ENCODE measurements at regions not wholly inside any gene's neighbourhood (a gene's known extent, or its start where the extent isn't known, plus 50 kb on each side); places are given as distances from the start of the nearest gene placed in this dataset.

DNA sequence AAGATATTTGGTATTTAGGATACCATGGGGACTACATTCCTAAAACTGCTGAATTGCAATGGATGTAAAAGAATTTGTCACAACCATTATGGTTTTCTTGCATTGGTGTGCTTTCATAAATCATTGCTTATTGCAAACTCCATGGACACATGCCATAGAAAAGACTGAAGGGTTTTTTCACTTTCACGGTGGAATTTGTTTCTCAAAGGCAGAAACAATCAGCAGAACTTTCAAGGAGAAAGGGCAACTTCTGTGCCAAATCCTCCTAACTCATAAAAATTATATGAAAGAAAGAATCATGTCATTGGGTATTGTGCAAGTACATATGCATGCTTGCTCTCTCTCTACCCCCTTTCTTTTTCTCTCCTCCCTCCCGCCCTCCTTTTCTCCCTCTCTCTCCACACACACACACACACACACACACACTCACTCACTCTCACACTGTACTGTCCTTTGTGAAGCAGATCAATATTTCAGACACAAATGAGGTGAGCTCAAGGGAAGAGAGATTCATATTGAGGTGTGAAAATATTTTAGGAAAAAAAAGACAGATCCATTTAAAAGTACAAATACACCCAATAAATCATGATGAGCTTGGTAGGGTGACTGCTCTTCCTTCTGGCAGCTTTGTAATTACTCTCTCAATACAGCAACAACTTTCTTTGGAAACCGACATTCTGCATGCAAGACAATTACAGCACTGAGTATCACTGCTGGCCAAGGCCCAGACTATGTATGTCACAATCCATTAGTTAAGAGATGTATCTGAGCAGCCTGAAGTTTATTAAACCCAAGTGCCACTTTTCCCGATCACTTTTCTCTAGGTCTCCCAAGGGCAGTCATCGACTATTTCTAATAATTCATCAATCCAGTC, 492.6 kb downstream of the TUSC7 start:
- DNase-seq = no peak

DNA sequence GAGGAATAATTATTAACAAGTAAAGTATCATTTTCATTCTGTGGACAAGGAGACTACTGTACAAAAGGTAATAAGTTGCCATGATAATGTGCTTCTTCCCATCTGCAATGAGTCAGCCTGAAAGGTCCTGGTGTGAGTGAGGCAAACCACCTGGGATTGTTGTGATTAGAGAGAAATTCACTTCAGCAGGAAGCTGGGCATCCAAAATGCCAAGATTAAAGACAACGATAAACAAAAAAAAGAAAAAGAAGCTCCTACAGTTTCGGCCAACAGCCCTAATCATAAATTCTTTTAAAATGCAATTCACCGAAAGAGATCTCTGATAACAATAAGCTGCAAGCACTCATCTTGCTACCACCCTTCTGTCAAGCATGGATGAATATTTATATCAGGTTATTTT, 507.8 kb downstream of the TUSC7 start:
- no peak for DNase-seq

DNA sequence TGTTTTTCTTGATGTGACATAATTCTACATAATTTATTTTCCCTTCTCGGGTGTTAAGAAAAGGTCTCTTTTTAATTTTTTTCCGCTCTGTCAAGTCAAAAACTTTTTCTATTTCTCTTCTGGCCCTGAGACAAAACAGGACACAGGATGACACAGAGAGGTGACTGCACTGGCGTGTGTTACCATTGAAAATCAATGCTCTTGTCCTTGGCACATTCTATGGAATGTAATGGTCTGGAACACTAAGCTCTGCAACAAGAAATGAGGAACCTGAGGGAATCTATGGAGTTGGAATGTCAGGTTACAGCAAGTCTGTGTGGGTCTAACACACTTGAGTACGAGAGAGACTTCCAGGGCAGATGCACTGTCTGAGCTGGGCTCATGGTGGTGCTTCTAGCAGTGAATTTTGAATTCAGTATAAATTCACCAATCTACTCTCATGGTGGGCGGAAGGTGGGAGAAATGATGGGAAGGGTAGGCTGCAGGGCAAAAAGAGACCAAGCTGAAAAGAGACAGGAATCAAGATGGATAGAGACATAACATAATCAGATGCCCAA, 508.3 kb downstream of the TUSC7 start:
- no peak for DNase-seq

DNA sequence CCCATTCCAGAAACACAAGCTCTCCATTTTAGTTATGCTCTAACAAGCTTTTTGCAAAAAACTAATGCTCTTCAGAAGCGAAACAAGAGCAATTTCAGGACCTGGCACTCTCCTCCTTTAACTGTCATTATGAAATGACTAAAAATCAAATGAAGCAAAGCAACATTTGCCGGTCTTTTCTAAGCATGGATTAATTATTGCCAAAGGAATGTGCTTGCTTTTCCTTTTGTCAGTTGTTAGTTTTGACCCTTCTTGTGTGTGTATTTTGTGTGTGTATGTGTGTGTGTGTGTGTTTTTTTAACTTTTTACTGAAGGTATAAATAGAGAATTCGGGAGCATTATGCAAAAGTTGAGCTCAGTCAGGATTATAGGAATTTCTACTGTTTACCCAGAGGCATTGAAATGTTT, 509.1 kb downstream of the TUSC7 start:
- DNase-seq = no peak

DNA sequence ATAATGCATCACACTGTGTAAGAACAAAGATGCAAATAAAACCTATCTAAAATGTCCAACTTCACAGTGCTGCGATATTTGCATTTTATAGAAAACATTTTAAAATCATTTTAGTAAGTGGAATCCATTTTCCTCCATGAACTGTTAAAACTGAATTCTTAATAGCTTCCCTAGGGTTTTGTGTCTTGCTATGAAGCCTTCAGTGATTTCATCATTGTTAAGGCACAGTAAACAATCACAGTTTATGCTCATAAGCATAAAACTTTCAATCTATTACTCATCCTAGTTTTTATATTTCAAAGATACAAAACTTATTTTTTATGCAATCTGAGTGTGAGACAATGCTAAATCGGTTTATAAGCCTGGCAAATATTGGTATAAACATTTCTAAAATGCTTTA, 509.7 kb downstream of the TUSC7 start:
- DNase-seq = no peak

DNA sequence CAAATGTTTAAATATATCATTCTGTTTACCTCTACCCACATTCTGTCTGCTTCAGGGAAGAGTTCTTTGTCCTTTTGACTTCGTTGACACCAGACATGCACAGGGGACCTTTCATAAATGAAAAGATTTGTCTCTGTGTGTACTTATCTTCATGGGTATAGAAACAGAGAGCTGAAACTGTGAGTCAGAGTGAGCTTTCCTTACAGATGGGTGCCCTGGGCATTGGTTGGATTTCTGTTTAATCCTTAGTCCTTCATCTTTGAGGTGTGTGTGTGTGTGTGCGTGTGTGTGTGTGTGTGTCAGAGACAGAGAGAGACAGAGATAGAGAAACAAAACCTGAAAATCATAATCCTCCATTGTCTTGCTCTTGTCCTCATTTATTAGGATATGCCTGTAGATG, 517.4 kb downstream of the TUSC7 start:
- DNase-seq = no peak

DNA sequence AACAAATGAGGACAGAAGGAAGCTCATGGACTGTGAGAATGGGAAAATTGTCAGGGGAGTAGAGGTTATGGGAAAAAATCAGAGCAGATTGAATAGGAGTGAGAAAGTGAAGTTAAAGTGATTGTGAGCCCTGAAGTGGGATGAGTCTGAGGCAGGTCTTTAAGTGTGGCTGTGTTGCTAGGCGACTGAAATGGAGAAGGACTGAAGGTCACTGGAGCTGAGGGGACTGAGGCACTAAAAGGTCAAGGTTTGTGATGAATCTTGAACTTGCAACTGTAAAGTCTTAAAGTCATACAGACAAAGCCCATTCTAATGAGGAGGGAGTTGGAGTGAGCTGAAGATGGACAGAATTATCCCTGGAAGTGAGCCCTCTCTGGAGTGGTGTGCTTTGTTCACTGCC, 518.9 kb downstream of the TUSC7 start:
- DNase-seq = no peak

DNA sequence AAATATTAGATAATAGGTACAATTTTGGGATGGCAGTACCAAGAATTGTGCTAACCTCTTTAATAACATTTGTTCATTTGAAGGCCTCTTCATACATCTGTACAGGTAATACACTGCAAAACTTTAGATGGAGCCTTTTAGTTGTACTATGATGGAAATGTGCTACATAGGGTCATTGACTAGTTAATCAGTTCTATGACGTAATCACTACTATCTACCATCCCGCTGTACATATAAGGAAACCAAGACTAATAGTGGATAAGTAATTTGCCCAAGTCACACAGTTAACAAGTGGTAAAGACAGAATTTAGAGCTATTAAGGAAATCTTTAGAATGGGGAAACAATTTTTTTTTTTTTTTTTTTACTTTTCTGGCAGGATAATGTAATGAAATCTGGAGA, 521.3 kb downstream of the TUSC7 start:
- no peak for DNase-seq

DNA sequence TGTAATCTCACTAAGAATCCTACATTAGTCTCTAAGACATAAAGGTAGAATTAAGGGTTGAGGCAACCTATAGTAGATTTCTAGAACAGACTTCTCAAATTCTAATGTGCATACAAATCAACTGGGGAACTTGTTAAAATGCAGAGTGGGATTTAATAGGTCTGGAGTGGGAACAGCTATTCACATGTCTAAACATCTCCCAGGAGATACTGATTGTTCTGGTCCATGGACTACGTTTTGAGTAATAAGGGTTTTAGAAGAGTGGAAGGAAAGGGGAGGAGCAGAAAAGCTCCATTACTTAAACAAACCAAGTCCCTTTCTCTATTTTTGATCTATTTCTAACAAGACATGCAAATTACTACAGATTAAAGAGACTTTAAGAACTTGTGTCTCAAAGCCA, 524.8 kb downstream of the TUSC7 start:
- DNase-seq = no peak

DNA sequence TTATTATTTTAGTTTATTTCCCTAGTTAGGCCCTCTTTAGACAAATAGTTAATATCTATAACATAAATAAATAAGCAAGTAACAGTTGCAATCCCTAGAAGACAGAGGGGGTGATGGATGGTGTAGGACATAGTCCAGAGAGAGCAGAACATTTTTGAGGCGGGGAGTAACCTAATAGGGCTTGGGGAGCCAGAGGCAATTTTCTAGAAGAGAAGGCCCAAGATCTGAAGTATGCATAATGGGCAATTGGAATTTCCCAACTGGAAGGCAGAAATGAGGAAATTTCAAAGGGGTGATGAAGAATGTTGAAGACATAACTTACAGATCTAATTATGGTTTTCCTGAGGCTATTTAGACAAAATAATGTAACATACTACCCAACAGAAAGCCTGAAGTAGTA, 525.7 kb downstream of the TUSC7 start:
- DNase-seq = no peak

DNA sequence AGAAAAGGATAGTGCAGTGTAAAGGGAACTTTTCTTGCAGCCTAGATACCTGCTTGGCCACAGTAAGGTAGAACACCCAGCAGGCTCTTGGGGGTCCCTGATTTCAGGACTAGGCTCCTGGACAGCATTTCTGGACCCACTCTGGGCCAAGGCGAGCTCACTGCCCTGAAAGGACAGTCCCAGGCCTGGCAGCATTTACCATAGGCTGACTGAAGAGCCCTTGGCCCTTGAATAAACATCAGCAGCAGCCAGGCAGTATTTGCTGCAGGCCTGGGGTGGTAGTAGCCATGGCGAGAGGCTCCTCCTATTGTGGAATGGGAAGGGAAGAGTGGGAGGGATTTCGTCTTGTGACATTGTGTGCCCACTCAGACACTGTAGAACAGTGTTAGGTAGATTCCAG, 529.2 kb downstream of the TUSC7 start:
- DNase-seq = no peak

DNA sequence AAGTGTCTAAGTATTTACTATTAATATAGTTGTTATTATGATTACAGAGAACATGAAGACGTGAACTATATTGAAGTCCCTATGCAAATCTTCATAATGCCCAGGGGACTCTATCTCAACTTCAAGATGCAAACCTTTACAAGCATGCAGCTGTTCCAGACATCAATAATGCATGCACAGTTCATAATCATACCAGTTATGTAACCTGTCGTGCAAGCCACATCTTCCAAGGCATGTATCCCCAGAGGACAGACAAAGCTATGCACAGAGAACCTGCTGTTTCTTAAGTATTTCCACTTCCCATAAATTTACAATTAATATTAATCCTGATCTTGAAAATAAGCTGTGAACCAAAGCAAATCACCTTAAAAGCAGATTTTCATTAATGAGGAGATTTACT, 534.1 kb downstream of the TUSC7 start:
- no peak for DNase-seq

DNA sequence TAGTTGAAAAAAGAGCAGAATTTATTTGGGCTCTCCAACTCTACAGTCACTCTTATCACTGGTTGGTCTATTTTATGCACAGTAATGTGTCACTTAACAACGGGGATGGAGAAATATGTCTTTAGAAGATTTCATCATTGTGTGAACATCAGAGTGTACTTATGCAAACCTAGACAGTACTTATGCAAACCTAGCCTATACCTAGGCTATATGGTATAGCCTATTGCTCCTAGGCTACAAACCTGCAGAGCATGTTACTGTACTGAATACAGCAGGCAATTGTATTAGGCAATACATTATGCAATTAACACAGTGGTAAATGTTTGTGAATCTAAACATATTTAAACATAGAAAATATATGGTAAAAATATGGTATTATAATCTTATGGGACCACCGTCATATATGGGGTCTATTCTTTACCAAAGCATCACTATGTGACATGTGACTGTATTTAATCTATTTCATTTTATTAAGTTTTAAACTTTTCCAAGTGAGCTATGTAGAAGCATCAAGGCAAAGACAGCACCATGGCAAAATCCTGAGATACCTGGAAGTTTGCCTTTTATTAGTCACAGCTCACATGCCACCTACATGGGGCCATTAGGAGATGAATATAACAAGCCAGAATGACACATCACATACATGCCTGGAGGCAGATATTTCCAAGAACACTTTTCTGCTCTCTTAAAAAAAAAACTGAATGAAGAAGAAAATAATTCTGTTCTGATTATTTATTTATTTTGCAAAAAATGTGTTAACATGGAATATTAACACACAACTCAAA, 537.4 kb downstream of the TUSC7 start:
- DNase-seq = no peak

DNA sequence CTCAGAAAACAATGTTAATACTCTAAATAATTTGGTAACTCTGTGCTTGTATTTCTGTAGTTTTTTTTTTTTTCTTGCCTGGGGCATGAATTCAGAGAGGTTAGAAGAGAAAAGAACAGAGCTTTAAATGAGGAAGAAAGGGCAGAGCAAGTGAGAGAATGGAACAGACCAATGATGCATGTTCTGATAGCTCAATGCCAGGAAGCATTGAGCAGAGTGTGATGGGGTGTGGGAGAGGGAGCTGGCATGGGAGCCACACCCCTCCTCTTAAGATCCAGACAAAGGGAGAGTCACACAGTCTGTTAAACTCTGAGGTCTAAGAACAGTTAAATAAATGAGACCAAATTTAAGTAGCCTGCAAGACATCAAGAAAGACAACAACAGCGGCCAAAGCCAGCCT, 538.6 kb downstream of the TUSC7 start:
- DNase-seq = no peak

DNA sequence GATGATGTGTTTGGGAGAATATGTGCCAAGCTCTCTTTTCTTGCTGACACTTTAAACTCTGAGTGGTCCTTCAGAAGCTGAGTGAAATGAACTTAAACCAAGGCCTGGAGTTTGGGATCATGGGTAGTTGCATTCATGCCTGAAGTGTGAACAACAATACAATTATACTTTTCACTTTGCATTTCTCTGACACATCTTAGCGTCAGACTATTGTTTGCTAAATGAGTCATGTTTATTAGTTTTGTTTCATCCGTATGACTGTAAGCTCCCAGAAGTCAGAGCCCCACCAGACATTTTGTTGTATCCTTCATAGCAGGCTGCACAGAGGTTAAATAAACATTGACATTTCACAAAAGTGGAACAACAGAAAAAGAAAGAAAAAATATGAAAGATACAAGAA, 542.6 kb downstream of the TUSC7 start:
- no peak for DNase-seq

DNA sequence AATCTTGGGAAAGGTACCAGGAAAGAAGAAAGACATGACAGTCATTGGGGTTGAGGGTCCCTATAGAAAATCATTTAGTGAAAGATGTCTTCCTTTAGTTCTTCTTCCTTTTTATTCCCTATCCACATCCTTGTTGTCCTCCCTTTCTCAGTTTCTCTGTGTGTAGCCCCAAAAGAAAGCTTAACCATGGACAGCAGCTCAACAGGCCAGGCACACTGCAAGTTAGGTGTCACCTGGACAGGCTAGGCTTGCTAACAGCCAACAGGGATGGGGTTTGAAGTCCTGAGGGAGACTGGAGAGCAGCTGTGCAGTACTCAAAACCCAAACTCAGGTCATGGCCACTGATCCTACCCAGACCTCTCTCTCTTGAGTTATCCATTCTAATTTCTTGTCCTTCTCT, 543.1 kb downstream of the TUSC7 start:
- DNase-seq = no peak

DNA sequence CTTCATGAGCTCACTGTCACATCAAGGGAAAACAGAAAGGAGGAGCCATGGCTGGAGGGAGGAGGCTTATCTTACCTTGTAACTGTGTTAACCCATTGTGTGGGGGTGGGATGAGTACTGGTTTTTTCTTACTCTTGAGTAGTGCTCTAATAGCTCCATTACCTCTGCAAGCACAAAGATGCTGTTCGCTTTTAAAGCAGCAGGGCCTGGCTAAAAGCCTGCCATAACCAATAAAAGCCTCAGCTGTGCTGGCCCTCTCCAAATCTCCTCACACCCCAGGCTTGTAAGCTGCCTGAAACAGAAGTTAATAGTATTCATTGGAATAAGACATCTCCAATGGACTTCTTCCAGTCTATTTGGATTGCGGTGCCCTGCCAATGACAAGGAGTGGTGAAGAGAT, 544.1 kb downstream of the TUSC7 start:
- DNase-seq = no peak

DNA sequence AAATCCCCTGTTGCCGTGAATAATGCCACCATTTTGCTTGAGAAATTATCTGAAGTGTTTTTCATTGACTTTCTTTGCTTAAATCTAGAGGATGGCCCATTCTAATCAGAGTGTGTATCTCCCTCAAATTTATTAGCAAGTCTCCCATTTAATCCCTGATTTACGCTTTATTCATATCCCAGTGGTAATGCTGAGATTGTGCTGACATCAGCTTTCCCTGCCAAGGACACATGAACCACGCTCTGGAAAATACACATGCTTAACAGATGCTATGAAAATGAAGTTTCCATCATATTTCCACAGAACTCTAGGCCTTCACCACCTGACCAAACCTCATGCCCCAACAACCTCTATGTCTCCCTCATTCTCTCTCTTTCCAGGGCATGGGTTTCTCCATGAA, 545.4 kb downstream of the TUSC7 start:
- no peak for DNase-seq

DNA sequence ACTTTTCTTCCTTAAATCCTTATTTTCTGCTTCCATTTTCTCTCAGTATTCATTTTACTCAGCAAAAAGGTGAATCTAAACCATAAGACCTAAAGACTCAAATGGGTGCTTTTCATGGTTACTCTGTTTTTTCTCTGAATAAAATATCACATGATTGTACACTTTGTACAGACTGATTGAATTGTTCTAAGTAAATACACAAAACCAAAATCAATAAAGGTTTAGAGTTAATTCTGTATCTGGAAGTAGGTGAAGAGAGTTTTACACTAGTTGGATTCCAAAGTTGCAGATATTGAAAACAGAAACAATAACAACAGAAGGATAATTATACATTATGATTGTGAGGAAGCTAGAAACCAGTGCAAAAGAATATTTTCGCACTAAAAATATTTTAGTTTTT, 546.2 kb downstream of the TUSC7 start:
- DNase-seq = no peak

DNA sequence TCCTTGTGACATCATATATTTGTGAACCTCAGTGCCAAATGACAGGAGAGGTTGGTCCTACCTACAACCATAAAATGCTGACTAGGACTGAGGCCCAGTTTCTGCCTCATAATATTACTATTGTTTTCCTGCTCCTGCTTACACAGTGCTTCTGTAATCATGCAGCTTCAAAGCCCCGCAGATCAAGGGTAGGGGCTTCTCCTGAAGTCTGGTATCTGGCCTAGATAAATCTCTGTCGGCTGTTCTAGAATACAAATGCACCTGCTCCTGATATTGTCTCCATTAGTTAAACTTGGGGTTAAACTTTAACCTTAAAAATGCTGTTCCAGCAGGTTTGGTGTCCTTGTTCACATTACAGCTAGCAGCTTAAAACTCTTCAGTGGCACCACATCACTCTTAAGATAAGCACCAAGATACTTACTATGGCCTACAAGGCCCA, 552.4 kb downstream of the TUSC7 start:
- DNase-seq = no peak

DNA sequence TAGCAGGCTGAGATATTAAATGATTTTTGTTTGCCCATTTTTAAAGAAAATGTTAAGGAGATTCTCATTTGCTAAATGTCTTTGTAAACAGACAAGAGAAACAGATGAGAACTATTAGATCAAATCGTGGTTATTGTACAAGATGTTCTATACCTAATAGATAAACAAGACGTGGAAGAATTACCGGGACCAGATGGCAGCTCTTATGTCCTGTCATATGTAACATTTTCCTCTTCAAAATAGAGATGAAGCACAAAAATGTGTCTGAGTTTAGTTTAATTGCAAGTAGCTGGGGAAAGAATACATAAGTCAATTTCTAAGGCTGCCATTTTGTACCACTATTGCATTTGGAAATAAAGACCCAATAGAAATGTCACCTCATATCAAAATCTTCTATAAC, 553.7 kb downstream of the TUSC7 start:
- no peak for DNase-seq

DNA sequence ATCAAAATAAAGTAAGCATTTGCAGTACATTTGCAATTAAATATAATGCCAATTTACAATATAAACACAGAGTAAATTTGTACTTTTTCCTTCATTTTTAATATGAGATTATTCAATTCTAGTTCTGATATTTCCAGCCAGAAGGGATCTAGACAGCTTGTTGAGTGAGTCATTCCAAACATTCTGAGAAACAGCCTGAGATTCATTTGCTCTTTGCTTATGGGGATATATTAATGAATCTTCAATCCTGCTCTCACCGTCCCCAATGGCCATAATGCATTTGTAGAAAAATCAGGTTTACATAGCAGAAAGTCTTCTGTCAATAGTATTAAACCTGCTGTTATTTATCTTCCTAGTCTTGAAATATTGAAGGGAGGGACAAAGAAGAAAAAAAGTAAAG, 554.2 kb downstream of the TUSC7 start:
- no peak for DNase-seq

DNA sequence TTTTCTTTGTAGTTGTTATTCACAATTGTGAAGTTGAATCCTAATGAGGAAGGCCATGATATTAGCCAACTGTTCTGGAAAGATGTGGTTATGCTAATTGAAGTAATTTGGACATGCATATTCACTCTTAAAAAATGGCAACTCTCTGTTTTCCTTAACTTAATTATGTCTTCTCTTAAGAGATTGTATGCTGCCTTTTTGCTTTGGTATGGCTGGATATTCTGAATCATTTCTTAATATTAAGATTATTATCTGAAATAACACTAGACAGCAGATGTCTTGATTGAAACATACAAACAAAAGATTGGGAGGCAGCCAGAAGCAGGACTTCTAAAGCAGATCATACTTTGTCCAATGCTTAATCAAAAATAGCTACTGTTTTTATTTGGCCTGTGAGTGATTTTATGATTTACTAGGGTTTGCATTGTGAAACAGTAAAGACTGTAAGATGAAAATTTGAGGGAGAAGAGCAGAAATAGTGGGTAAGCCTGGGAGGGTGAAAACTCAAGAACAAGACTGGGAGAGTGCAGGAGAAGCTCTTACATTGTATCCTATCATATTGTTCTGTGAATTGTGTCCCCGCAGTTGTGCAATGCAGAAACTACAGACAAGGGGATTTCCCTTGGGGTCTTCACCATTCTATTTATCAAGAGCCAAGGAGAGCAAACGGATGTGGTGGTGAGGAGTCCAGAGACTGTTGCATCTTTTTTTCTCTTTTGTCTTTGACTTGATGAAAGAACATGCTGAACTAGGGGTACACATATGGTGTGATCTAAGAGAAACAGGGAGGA, 554.8 kb downstream of the TUSC7 start:
- DNase-seq = no peak
